ENCODE measurements at regions not wholly inside any gene's neighbourhood (a gene's known extent, or its start where the extent isn't known, plus 50 kb on each side); places are given as distances from the start of the nearest gene placed in this dataset.

DNA sequence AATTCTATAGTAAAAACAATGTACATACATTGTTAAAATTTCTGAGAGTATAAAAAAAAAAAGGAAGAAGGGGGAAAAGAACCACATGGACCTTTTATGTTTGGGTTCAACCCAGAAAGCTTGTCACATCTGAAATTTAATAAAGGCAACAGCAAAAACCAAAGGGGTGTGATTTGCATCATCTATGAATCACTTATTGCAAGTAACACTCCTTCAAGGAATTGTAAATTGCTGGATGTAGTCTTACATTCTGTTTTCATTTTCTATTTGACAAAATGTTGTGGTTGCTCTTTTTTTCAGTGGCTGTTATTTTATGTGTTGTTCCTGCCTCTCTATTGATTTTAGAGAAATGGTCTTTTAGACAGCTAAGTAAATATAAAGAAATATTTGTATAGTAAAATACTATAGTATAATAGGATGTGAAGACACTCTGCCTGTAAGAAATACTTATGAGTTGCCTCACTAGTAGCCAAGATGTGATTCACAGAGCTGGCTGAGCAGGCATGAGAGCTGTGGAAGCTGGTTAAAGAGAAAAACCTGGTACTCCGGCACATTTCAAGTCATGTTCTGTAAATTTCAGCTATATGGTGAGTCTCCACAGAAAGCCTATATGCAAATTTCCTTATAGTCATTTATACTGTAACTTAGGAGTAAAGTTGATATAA is 131.1 kb upstream of the CNTLN start:
- H2BK120ac ChIP-seq (replicated peaks; ENCODE audit: low read depth, low read length) = no peak overlapping the region
- no peak overlapping the region for H2BK15ac ChIP-seq (ENCODE audit: low read length)
- H4K8ac ChIP-seq (ENCODE audit: extremely low read depth, insufficient read depth, low read length) = no peak overlapping the region
- no peak overlapping the region for H3K4me2 ChIP-seq (ENCODE audit: insufficient read depth in 1 of 2, low read depth in 2 of 2, low read length in 2 of 2)
- H3K36me3 ChIP-seq (ENCODE audit: control insufficient read depth in 2 of 4, insufficient read depth in 4 of 4, low read length in 3 of 4) = no peaks in the 10 kb centered on the region
- no peak overlapping the region for H2BK12ac ChIP-seq (ENCODE audit: low read depth, low read length)
- no peak overlapping the region for H3K23ac ChIP-seq (ENCODE audit: insufficient read length)
- no peak overlapping the region for H3K4ac ChIP-seq (replicated peaks; ENCODE audit: insufficient read length, low read depth, low read length)
- no peaks in the 10 kb centered on the region for H3K4me1 ChIP-seq (replicated peaks in 1 of 4; ENCODE audit: control insufficient read depth in 3 of 4, insufficient read depth in 4 of 4, low read length in 3 of 4)
- no peak overlapping the region for H3K27ac ChIP-seq (ENCODE audit: low read depth, low read length)
- H3K79me1 ChIP-seq (ENCODE audit: low read depth, low read length) = no peaks in the 10 kb centered on the region
- no peak overlapping the region for H2AK5ac ChIP-seq (ENCODE audit: low read depth, low read length)
- FAIRE-seq (no peak), DNase-seq (ENCODE audit: low read depth in 1 of 2, low spot score in 2 of 2) (no peak)
- H3K9me3 ChIP-seq (ENCODE audit: insufficient read depth in 2 of 2, low read depth in 1 of 2, low read length in 1 of 2) = no peaks in the 10 kb centered on the region
- no peak overlapping the region for H2AFZ ChIP-seq (ENCODE audit: low read length)
- H3K23me2 ChIP-seq (ENCODE audit: low read depth, low read length) = no peaks in the 10 kb centered on the region; the same call in 1 of the 2 replicates
- H3K18ac ChIP-seq (ENCODE audit: extremely low read depth, low read length) = no peak overlapping the region
- H4K91ac ChIP-seq (replicated peaks; ENCODE audit: insufficient read length, low read length) = no peak overlapping the region
- H3K14ac ChIP-seq (ENCODE audit: insufficient read length) = no peak overlapping the region
- no peaks in the 10 kb centered on the region for H3K79me2 ChIP-seq (ENCODE audit: control insufficient read depth in 1 of 2, insufficient read depth in 2 of 2, low read length in 2 of 2)
- H3K56ac ChIP-seq (replicated peaks; ENCODE audit: insufficient read length, low read depth, low read length) = no peak overlapping the region
- no peak overlapping the region for H3K9ac ChIP-seq (replicated peaks in 1 of 4; ENCODE audit: extremely low read depth in 1 of 4, low read depth in 3 of 4, low read length in 3 of 4)
- H3K27me3 ChIP-seq (replicated peaks in 1 of 4; ENCODE audit: control insufficient read depth in 3 of 4, extremely low read depth in 1 of 4, insufficient read depth in 3 of 4, low read length in 3 of 4) = no peaks in the 10 kb centered on the region
- no peak overlapping the region for H2BK5ac ChIP-seq (ENCODE audit: low read depth, low read length)
- ChIA-PET CTCF (ENCODE audit: partially characterized antibody) (no interaction called here), POLR2A (ENCODE audit: partially characterized antibody) (interaction anchor here (1.6 kb wide), 1 partner anchor 10 kb away, joined by 4 read pairs; no protein-coding TSS in a partner anchor)
- WGBS, 2 experiments (ENCODE audit: extremely low coverage in 1 of 2, insufficient coverage in 1 of 2, insufficient read length in 1 of 2, insufficient replicate concordance in 2 of 2, low coverage in 1 of 2, low lambda C conversion rate in 2 of 2, missing lambda C conversion rate in 1 of 2) = 94% methylated on average over 1 of the region's 1 CpG; no CpG with 5 or more reads in 1 of the 2 experiments
- H4K5ac ChIP-seq (ENCODE audit: insufficient read length, low read depth, low read length) = no peak overlapping the region
- no peak overlapping the region for H3K4me3 ChIP-seq (ENCODE audit: extremely low read depth in 1 of 4, insufficient read depth in 2 of 4, low read depth in 3 of 4, low read length in 4 of 4)
- H4K20me1 ChIP-seq (replicated peaks in 1 of 2; ENCODE audit: control insufficient read depth in 1 of 2, insufficient read depth in 2 of 2, low read length in 2 of 2) = no peaks in the 10 kb centered on the region
- no peak overlapping the region for H2BK20ac ChIP-seq (ENCODE audit: low read length)
- TF ChIP-seq TCF12 (IDR thresholded peaks at IDR 0.05; ENCODE audit: low read depth, low read length) (no peak), RAD21 (IDR thresholded peaks at IDR 0.05 in 1 of 2, conservative IDR thresholded peaks at IDR 0.05 in 1 of 2; ENCODE audit: low read depth in 2 of 2, low read length in 2 of 2) (no peak), RFX5 (IDR thresholded peaks at IDR 0.05; ENCODE audit: borderline replicate concordance, low read depth, low read length) (no peak), POLR2AphosphoS5 (IDR thresholded peaks at IDR 0.05; ENCODE audit: low read depth, low read length) (no peak), CBX8 (IDR thresholded peaks at IDR 0.05; ENCODE audit: borderline replicate concordance, low read depth, low read length) (no peak), KDM5A (IDR thresholded peaks at IDR 0.05; ENCODE audit: low read length) (no peak), KDM1A (IDR thresholded peaks at IDR 0.05; ENCODE audit: borderline replicate concordance, low read length) (no peak), JUND (IDR thresholded peaks at IDR 0.05; ENCODE audit: low read length) (no peak), BRCA1 (IDR thresholded peaks at IDR 0.05; ENCODE audit: low read depth, low read length) (no peak)
- TF ChIP-seq, protein P1, sequence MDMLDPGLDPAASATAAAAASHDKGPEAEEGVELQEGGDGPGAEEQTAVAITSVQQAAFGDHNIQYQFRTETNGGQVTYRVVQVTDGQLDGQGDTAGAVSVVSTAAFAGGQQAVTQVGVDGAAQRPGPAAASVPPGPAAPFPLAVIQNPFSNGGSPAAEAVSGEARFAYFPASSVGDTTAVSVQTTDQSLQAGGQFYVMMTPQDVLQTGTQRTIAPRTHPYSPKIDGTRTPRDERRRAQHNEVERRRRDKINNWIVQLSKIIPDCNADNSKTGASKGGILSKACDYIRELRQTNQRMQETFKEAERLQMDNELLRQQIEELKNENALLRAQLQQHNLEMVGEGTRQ (IDR thresholded peaks at IDR 0.05; ENCODE audit: low read length) = no peak

All from H1 (cell line).